ENCODE measurements at regions not wholly inside any gene's neighbourhood (a gene's known extent, or its start where the extent isn't known, plus 50 kb on each side); places are given as distances from the start of the nearest gene placed in this dataset.
"Not testable (repeated sequence)": the region's sequence is repeated elsewhere in the genome, so short reads cannot be mapped to it uniquely, and the experiment has no call there.

DNA sequence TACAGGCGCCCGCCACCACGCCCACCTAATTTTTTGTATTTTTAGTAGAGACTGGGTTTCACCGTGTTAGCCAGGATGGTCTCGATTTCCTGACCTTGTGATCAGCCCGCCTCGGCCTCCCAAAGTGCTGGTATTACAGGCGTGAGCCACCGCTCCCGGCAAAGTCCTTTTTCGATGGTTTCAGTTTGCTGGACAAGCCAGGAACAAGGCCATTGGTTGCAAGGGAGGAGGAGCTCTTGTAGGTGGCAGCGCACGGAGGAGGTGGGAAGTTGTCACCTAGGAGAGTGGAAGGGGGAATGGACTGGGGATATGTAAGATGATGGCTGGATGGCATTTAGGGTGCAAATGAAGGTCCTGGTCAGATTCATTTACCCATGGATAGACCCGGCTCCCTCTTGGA lies 218.5 kb upstream of the ATP6AP2 start:
- not testable (repeated sequence) for DNase-seq

DNA sequence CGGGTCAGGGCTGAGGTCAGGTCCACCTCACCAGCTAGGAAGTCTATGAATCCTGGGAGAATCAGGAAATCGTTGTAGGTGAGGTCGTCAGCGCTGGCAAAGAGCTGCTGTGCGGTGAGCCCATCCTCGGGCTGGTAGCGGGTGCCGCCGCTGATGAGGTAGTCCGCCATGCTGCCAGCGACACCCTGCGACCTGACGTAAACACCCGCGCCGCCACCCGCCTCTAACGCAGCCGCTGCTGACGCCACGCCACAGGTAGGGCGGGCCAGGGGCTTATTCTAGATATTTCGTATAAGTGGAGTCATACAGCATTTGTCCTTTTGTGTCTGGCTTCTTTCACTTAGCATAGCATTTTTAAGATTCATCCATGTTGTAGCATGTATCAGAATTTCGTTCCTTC lies 220.2 kb upstream of the ATP6AP2 start:
- DNase-seq, result no peak

DNA sequence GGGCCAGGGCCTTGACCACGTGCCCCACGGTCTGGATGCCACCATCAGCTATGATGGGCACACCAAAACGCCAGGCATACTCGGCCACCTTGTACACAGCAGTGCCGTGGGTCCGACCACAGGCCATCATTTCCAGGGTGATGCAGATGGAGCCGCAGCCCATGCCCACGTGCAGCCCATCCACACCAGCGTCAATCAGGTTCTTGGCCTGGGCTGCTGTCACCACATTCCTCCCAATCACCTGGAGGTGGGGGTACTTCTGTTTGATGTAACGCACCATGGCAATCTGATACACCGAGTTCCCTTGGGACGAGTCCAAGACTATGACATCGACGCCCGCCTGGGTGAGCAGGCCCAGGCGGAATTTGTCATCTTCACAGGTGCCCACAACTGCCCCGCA lies 221.2 kb upstream of the ATP6AP2 start:
- DNase-seq, result no peak

DNA sequence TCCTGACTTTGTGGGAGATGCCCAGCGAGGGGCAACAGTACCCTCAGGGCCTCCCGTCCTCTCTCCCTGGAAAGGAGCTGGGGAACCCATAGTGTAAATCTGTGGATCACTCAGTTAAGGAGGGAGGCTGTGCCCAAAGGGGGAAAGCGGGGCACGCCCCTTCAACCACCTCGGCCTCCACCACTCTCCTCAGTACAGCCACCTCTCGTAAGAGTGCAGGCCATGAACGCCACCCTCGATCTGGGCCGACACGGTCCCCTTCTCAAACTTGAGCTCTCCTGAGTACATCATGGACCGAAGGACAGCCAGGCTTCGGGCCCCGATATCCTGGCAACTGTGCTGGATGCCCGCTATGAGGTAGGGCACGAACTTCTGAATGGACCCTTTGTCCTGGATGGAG lies 221.8 kb upstream of the ATP6AP2 start:
- no peak for DNase-seq

DNA sequence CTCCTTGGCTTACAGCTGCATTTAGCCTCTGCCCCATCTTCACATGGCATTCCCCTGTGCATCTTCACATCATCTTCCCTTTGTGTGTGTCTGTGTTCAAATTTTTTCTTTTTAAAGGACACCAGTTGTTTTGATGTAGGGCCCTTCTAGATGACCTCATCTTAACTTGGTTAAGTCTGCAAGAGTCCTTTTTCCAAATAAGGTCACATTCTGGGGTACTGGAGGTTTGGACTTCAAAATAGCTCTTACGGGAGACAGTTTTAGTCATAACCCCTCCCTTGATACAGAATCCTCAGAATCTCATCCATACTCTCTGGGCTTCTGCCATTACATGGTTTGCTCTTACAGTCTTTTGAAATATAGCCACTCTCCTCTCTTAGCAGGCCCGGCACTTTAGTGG lies 231.5 kb upstream of the ATP6AP2 start:
- no peak for DNase-seq

- DNase-seq, result no peak
These were observed 234.4 kb upstream of the ATP6AP2 start for GRCh38 chrX:40346379-40346778.

DNA sequence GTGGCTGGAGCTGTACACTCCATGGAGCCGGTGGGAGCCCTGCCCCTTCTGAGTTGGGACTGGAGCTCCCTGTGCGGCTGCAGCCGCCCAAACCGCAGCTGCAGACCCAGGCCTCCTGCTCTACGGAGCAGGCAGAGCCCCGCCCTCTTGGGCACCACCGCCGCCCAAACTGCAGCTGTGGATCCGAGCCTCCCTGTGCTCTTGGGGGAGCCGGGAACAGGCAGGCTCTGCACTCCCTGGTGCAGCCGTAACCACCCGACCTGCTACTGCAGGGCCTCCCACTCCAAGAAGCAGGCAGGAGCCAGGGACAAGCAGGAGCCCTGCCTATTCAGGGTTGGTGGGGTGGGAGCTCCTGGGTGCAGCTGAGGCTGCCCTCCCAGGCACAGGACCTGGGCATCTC lies 237.5 kb upstream of the ATP6AP2 start:
- no peak for DNase-seq

DNA sequence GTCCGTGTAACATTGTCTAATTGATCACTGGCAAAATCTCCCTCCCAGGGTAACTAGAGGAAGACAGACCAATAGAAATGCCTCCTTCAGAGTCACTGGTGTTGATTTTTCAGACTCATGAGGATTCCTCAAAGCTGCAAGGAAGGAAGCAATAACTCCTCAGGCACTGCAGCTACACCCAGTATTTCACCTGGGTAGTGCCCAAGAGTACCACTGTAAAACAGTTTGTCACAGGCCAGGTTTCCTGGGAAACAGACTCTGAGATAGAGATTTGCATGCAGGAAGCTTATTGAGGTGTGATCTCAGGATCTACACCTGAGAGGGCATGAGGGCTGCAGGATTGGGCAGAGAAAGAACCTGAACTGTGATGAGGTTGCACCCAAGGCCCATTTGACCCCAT lies 240.7 kb upstream of the ATP6AP2 start:
- no peak for DNase-seq

DNA sequence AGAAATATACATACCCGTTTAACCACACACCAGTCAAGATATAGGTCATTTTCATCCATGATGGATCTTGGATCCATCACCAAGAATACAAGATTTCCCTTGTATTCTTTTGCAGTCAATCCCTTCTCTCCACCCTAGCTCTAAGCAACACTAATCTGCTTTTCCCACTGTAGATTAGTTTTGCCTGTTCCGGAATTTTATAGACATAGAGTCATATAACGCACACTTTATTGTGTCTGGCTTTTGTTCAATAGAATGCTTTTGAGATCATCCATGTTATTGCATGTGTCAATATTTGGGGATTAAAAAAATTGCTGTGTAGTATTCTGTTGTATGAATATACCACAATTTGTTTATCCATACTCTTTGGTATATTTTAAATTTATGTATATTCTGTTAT lies 235.6 kb upstream of the BCOR start:
- DNase-seq, result no peak

- no peak for DNase-seq
These were observed 234.0 kb upstream of the BCOR start for GRCh38 chrX:40331762-40332161.

- no peak for DNase-seq
These were observed 233.6 kb upstream of the BCOR start for GRCh38 chrX:40331353-40331752.

- DNase-seq, result no peak
These were observed 231.9 kb upstream of the BCOR start for GRCh38 chrX:40329616-40330015.

- no peak for DNase-seq
These were observed 229.3 kb upstream of the BCOR start for GRCh38 chrX:40327085-40327484.

DNA sequence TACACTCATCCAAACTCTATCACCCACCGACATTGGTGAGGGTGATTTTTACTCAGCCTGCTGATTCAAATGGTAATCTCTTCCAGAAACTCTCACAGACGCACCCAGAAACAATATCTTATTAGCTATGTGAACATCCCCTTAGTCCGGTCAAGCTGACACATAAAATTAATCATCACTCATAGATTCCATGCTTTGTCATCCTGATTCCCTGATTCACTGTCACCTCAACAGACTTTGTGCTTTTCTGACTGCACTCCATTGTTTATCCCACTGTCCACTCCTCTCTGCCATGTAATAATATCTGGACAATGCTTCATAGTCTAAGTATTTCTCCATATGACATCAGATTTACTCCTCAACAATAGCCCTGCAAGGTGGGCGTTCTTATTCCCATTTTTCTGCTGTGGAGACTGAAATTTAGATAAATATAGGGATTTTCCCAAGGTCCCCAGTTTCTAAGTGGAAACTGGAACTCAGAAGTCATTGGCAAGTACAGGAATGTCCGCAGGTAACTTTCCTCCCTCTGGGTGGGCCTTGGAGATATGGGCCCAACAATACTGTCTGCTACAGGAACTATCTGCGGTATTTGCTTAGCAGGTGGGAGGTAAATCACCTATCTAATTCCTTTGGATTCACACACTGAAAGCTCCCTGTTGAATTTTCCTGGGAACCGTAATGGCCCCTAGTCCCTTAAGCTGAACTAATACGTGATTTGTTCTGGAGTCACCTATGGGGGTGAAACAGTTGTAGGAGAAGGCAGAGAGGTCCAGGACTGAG lies 228.6 kb upstream of the BCOR start:
- DNase-seq, result no peak

GRCh38 chrX:40325161-40325560 lies 227.4 kb upstream of the BCOR start:
- DNase-seq, result no peak

DNA sequence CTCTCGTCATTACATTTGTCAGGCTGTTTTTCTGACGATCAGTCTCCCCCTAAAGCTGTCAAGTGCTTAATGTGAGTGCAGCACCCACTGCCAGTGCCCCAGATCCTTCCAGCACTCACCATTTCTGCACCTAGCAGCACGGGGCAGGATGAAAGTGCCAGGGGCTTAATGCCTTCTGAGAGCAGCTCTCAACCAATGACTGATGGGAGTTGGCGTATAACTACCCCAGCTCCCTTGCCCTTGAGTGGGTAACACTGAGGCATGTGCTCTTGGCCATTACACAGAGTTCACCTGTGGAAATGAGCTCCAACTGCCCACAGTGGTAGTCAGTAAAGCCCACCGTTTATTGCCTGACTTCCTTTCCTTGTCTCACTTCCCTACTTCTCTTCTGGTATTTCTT lies 226.2 kb upstream of the BCOR start:
- DNase-seq, result no peak

DNA sequence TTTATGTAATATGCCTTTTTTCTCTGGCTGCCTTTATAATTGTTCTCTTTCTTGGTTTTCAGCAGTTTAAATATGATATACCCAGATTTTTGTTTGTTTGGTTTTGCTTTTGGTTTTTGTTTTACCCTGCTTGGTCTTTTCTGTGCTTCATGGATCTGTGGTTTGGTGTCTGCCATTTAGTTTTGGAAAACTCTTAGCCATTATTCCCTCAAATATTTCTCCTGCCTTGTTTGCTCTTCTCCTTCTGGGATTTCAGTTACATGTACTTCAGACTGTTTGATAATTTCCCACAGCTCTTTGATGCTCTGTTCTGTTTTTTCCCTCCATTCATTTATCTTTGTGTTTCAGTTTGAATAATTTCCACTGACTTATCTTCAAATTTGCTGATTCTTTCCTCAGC lies 223.1 kb upstream of the BCOR start:
- no peak for DNase-seq

- no peak for DNase-seq
These were observed 221.0 kb upstream of the BCOR start for GRCh38 chrX:40318801-40319200.

DNA sequence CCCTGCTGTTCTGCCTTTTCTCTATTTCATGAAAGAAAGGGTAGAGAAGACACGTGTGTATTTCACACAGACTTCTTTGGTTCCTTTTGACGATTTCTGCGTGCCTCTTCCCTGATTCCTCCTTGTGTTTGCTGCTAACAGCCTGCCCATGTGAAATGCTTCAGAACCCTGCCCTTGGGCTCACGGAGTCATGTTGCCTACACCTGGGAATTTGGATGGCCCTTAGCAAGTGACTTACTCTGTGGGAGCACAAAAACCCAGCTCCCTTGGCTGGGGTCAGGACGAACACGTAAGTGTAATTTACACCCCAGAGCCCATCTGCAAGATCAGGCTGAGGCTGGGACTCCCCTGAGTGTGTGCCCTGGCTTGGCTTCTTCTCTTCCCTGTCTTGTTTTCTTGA lies 220.3 kb upstream of the BCOR start:
- DNase-seq, result no peak

DNA sequence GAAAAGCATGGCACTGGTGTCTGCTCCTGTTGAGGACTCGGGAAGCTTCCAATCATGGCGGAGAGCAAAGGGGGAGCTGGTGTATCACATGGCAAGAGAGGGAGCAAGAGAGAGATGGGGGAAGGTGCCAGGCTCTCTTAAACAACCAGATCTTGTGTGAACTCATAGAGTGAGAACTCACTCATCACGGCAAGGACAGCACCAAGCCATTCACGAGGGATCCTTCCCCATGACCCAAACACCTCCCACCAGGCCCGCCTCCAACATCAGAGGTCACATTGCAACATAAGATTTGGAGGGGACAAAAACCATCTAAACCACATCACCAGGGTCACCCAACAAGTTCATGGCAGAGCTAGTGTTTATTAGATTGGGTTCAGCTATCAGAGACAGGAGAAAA lies 218.7 kb upstream of the BCOR start:
- no peak for DNase-seq

GRCh38 chrX:40314070-40314469 lies 216.3 kb upstream of the BCOR start:
- DNase-seq, result no peak

- DNase-seq, result no peak
These were observed 215.5 kb upstream of the BCOR start for GRCh38 chrX:40313269-40313668.

GRCh38 chrX:40310447-40310846 lies 212.7 kb upstream of the BCOR start:
- DNase-seq, result no peak

DNA sequence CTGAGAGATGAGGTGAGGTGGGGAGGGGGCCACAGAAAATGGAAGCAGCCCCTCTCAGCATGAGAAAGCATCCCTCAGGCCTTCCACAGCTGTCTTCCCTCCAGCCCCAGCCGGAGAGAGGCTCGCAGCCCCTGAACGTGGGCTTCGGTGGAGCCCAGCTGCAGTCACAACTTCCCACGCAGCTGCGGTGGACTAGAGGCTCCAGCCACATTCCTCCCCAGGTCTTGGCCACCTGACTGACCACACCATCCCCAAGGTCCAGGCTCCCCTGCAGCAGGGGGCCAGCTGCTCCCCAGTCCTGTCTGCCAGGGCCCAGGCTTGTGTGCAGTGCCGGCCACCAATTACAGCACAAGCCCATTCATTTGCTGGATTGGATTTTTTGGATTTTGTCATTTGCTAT lies 212.3 kb upstream of the BCOR start:
- no peak for DNase-seq

GRCh38 chrX:40307871-40308270 lies 210.1 kb upstream of the BCOR start:
- DNase-seq, result no peak

DNA sequence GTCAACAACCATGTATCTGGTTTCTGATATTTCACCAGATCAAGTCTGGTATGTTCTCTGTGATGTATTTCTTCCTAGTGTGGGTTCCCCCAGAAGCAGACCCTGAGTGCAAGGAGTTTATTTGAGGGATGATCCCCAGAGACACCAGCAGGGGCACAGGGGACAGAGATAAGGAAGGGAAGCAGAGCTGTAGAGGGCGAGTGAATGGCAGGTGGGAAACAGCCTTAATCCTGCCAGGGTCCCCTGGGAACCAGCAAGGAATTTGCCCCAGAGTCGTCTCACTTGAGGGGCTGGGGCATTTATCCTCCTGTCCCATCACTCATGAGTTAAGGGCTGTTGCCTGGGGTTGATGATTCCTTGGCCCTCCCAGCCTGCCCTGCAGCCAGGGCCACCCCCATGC lies 206.4 kb upstream of the BCOR start:
- DNase-seq, result no peak

Measured in stimulated activated CD4-positive, alpha-beta T cell treated with anti-CD3 and anti-CD28 coated beads, Interleukin-4, amount 100 ng/mL, for 1 hour (primary cell).